HepG2 (cell line): ENCODE measurements at regions not wholly inside any gene's neighbourhood (a gene's known extent, or its start where the extent isn't known, plus 50 kb on each side); places are given as distances from the start of the nearest gene placed in this dataset.

Experiments used
- TAF1 ChIP-seq: sonication (generic); formaldehyde crosslinking; IDR thresholded peaks from 2 replicates; pipeline ENCODE4 v1.4.0; 2020; ENCODE audit warnings: missing genetic modification reagents
- ZMYM3 ChIP-seq: sonication (generic); formaldehyde crosslinking; IDR thresholded peaks from 2 replicates; pipeline ENCODE4 v1.5.1; 2020; ENCODE audit warnings: mild to moderate bottlenecking, missing genetic modification reagents
- ZNF768 ChIP-seq: sonication (generic); formaldehyde crosslinking; IDR thresholded peaks from 2 replicates; pipeline ENCODE4 v1.4.0; 2020; ENCODE audit warnings: missing genetic modification reagents

GRCh38 chr12:115872919-115873357, 404.6 kb downstream of the MED13L start:
- TF ChIP-seq ZMYM3 (CRISPR knock-in tag) (no peak), ZNF768 (CRISPR knock-in tag) (no peak), TAF1 (CRISPR knock-in tag) (no peak)
